ENCODE measurements at regions not wholly inside any gene's neighbourhood (a gene's known extent, or its start where the extent isn't known, plus 50 kb on each side); places are given as distances from the start of the nearest gene placed in this dataset.

- no peak for TF ChIP-seq CTCF (IDR thresholded peaks at IDR 0.05; ENCODE audit: insufficient read depth, low read depth, low read length)
- no peak for DNase-seq (ENCODE audit: low read depth)
- H3K4me3 ChIP-seq (ENCODE audit: low read depth, low read length): no peak overlapping the region
Measured at GRCh38 chr10:118463740-118464139, 121.6 kb upstream of the FAM204A start.

DNA sequence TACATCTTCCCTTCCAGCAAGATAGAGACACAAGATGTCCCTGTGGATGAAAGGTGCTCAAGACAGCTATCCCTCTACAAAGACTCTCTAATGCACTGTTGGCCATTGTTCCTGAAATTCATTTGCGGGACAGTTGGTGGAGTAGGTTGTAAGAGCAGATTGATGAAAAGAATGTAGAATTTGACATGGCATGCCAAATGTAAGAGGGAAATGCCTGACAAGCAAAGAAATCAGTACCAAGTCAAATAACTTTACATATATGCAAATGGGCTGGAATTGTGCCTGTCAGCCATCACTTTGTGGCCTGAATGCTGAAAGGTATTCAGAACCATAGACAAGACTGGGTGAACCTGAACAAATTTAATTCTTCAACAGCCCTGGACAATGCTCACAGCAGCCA is 120.3 kb upstream of the FAM204A start:
- H3K4me3 ChIP-seq (ENCODE audit: low read depth, low read length): no peak overlapping the region
- no peak for DNase-seq (ENCODE audit: low read depth)
- TF ChIP-seq CTCF (IDR thresholded peaks at IDR 0.05; ENCODE audit: insufficient read depth, low read depth, low read length): no peak

DNA sequence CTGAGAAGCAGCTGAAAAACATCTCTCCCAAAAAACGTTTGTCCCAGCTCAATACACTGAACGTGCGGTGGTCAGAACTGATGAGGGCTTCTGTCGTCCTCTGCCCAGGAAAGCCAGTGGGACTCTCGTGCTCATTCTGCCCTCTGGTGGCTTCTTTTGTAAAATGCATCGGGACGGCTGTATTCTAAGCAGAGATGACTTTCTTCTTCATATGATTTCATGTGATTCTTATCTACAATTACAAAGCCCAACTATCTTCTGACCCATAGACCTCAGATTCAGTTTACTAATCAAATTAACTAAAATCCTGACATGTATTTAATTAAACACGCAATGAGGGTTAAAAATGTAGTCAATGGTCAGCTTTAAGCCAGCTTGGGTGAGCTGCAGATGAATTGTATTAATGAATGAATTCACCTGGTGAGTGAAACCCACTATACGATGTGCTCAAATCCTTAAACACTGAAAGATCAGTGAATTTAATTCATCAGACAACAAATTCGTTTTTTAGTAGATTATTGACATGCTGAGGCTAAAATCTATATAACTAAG is 117.6 kb upstream of the FAM204A start:
- TF ChIP-seq CTCF (IDR thresholded peaks at IDR 0.05; ENCODE audit: insufficient read depth, low read depth, low read length): peak; percentile 77
- peak; percentile 59 for DNase-seq (ENCODE audit: low read depth)
- H3K4me3 ChIP-seq (ENCODE audit: low read depth, low read length): no peak overlapping the region

DNA sequence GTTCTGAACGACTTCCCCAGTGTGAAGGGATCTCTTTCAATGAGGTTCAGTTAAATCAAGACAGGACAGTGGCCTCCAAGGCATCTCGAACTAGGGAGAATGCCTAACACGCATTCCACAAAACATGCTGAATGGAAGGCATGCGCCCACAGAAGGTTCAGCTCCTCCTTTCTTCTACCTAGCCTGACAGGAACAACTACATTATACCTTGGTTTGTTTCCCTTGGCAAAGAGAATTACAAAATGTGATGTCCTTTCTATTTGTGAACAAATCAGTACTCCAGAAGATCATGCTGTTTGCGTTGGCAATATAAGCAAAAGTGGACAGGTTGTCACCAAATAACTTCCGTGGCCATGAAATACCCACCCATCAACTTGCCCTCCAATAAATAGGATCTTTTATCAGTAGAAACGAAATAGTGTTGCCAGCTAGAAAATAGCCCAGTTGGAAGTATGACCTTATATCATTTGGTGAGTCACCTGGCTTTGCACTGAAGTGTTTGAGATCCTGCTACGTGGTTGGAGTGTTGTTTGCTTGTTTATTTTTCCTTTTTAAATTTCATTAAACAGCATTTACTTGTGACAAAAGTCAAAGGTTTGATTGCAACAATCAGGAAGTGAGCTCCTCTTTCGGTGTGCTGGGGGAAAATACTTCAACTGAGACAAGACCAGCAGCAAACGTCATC is 117.0 kb upstream of the FAM204A start:
- no peak overlapping the region for H3K4me3 ChIP-seq (ENCODE audit: low read depth, low read length)
- DNase-seq (ENCODE audit: low read depth): no peak
- no peak for TF ChIP-seq CTCF (IDR thresholded peaks at IDR 0.05; ENCODE audit: insufficient read depth, low read depth, low read length)

DNA sequence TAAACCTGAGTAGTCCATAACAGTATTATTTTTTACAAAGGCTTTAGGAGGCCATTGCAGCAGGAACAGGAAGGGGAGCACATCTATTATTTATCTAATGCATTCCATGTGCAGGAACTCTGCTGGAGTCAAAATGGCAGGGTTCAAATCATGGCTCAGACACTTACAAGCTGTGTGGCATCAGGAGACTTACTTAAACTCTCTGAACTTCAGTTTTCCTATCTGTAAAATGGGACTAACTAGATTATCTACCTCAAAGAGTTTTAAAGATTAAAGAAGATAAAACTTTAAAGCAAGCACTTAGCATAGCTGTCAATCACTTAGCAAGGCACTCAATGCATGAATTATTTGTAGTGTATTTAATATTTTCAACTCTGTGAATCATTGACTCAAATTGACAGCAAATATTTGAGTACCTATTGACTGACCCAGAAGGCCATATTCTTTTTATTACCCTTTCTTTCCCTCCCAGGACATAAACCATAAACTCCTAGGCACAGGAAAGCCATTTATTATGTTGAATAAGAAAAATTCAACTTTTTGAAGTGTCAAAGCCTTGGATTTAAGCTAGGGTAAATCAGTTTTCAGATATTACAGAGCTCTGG is 115.8 kb upstream of the FAM204A start:
- no peak for TF ChIP-seq CTCF (IDR thresholded peaks at IDR 0.05; ENCODE audit: insufficient read depth, low read depth, low read length)
- no peak for DNase-seq (ENCODE audit: low read depth)
- H3K4me3 ChIP-seq (ENCODE audit: low read depth, low read length): no peak overlapping the region

DNA sequence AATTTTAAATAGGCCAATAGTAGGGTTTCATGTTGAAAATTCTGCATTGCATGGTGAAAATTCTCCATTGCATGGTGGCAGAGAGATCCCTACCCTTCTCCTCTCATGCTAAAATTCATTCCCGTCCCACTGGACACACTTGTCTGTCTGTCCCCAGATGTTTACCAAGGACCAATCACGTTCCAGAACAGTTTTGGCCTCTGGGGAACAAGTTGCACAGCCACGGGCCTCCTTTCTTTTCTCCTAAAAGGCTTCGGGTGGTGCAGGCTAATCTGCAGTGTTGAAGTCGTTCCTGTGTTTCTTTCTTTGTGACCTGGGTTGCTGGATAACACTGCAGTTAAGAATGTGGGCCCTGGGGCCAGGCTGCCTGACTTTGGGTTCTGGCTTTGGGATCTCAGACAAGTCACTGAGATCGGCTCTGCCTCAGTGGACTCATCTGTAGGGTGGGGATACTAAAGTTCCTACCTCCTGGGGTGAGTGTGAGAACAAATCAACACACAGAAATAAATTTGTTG is 113.1 kb upstream of the FAM204A start:
- H3K4me3 ChIP-seq (ENCODE audit: low read depth, low read length): no peak overlapping the region
- DNase-seq (ENCODE audit: low read depth): no peak
- TF ChIP-seq CTCF (IDR thresholded peaks at IDR 0.05; ENCODE audit: insufficient read depth, low read depth, low read length): no peak
